ENCODE measurements at regions not wholly inside any gene's neighbourhood (a gene's known extent, or its start where the extent isn't known, plus 50 kb on each side); places are given as distances from the start of the nearest gene placed in this dataset.

- DNase-seq (no peak), ATAC-seq (no peak)
- Histone ChIP-seq H3K36me3 (ENCODE audit: low read depth) (no peaks in the 10 kb centered on the region), H3K9me3 (no peaks in the 10 kb centered on the region), H3K4me1 (ENCODE audit: low read depth) (no peaks in the 10 kb centered on the region), H3K4me3 (no peak overlapping the region)
- intact Hi-C loops (cut with DNase I, micrococcal nuclease), result no loop called here
- TF ChIP-seq CTCF (IDR thresholded peaks at IDR 0.05), result no peak
Measured at GRCh38 chr10:10479465-10479864, 538.2 kb upstream of the CELF2 start.

GRCh38 chr10:10482613-10483012 is 535.1 kb upstream of the CELF2 start:
- peak in 1 of 3 donors; percentile 43 for DNase-seq
- Histone ChIP-seq H3K4me3 (no peak overlapping the region), H3K9me3 (no peaks in the 10 kb centered on the region), H3K4me1 (ENCODE audit: low read depth) (no peaks in the 10 kb centered on the region), H3K36me3 (ENCODE audit: low read depth) (no peaks in the 10 kb centered on the region)
- no peak for TF ChIP-seq CTCF (IDR thresholded peaks at IDR 0.05)
- intact Hi-C loops (cut with DNase I, micrococcal nuclease), result no loop called here
- ATAC-seq, result peak; percentile 76

GRCh38 chr10:10489076-10489475 is 528.6 kb upstream of the CELF2 start:
- no peak for TF ChIP-seq CTCF (IDR thresholded peaks at IDR 0.05)

GRCh38 chr10:10489805-10490571 is 527.7 kb upstream of the CELF2 start:
- no peak for DNase-seq
- intact Hi-C loops (cut with DNase I, micrococcal nuclease), result no loop called here

More at GRCh38 chr10:10489076-10489475, 528.6 kb upstream of the CELF2 start:
- ATAC-seq (no peak), DNase-seq (no peak)
- no peak overlapping the region for H3K4me3 ChIP-seq
- intact Hi-C loops (cut with DNase I, micrococcal nuclease), result no loop called here
- H3K4me1 ChIP-seq (ENCODE audit: low read depth), result no peaks in the 10 kb centered on the region
- H3K9me3 ChIP-seq, result no peaks in the 10 kb centered on the region
- H3K36me3 ChIP-seq (ENCODE audit: low read depth), result no peaks in the 10 kb centered on the region

GRCh38 chr10:10490581-10490980 is 527.1 kb upstream of the CELF2 start:
- intact Hi-C loops (cut with DNase I, micrococcal nuclease), result no loop called here
- Histone ChIP-seq H3K36me3 (ENCODE audit: low read depth) (no peaks in the 10 kb centered on the region), H3K4me3 (no peak overlapping the region), H3K4me1 (ENCODE audit: low read depth) (no peaks in the 10 kb centered on the region), H3K9me3 (no peaks in the 10 kb centered on the region)
- ATAC-seq, result no peak
- no peak for TF ChIP-seq CTCF (IDR thresholded peaks at IDR 0.05)
- no peak for DNase-seq

More at GRCh38 chr10:10489805-10490571, 527.7 kb upstream of the CELF2 start:
- Histone ChIP-seq H3K36me3 (ENCODE audit: low read depth) (no peaks in the 10 kb centered on the region), H3K9me3 (no peaks in the 10 kb centered on the region), H3K4me1 (ENCODE audit: low read depth) (no peaks in the 10 kb centered on the region), H3K4me3 (no peak overlapping the region)
- no peak for TF ChIP-seq CTCF (IDR thresholded peaks at IDR 0.05)
- no peak for ATAC-seq

Data from mucosa of descending colon (tissue), 3 donors.